GM23338 (cell line): ENCODE measurements at regions not wholly inside any gene's neighbourhood (a gene's known extent, or its start where the extent isn't known, plus 50 kb on each side); places are given as distances from the start of the nearest gene placed in this dataset.

Experiments used
- ATAC-seq: fragments of 200-7000 bp; cut with Tn5 transposase; 3 replicates; pipeline ENCODE4 v1.9.1; 2020
- DNase-seq: peaks from one replicate; pipeline ENCODE4 v3.0.0-alpha.2; 2015; ENCODE audit warnings: low spot score
- H2AFZ ChIP-seq: fragments of 200-600 bp; sonication (generic); 2 replicates; pipeline ENCODE4 v1.8.0; 2016; ENCODE audit warnings: antibody characterized with exemption, mild to moderate bottlenecking, moderate library complexity
- H3F3A ChIP-seq: fragments of 200-600 bp; sonication (generic); replicated peaks from 2 replicates; pipeline ENCODE4 v1.8.0; 2017; ENCODE audit warnings: antibody characterized with exemption, mixed run types, low read depth
- H3K27ac ChIP-seq: fragments of 200-600 bp; sonication (generic); 2 replicates; pipeline ENCODE4 v1.6.1; 2016; ENCODE audit warnings: low read depth
- H3K27me3 ChIP-seq: fragments of 200-600 bp; sonication (generic); 2 replicates; pipeline ENCODE4 v1.8.0; 2016; ENCODE audit warnings: mild to moderate bottlenecking, mixed run types, moderate library complexity; ENCODE audit not compliant: insufficient read depth
- H3K36me3 ChIP-seq: fragments of 200-600 bp; sonication (generic); 2 replicates; pipeline ENCODE4 v1.8.0; 2016; ENCODE audit warnings: mild to moderate bottlenecking; ENCODE audit not compliant: insufficient read depth
- H3K4me1 ChIP-seq: fragments of 200-600 bp; sonication (generic); 2 replicates; pipeline ENCODE4 v1.8.0; 2016; ENCODE audit warnings: mild to moderate bottlenecking, moderate library complexity; ENCODE audit not compliant: insufficient read depth
- H3K4me2 ChIP-seq: fragments of 200-600 bp; sonication (generic); 2 replicates; pipeline ENCODE4 v1.7.1; 2017; ENCODE audit warnings: mixed run types
- H3K4me3 ChIP-seq: fragments of 200-600 bp; sonication (generic); 2 replicates; pipeline ENCODE4 v1.6.1; 2016; ENCODE audit warnings: mixed run types
- H3K79me2 ChIP-seq: fragments of 200-600 bp; sonication (generic); replicated peaks from 2 replicates; pipeline ENCODE4 v1.8.0; 2017; ENCODE audit warnings: mild to moderate bottlenecking; ENCODE audit not compliant: insufficient read depth
- H3K9me2 ChIP-seq: fragments of 200-600 bp; sonication (generic); 2 replicates; pipeline ENCODE4 v1.8.0; 2017; ENCODE audit not compliant: insufficient read depth
- H4K20me1 ChIP-seq: fragments of 200-600 bp; sonication (generic); replicated peaks from 2 replicates; pipeline ENCODE4 v1.8.0; 2017; ENCODE audit warnings: mild to moderate bottlenecking; ENCODE audit not compliant: insufficient read depth
- H3K27ac Mint-ChIP-seq: 2 replicates; pipeline ENCODE4 v1.8.0; 2020; ENCODE audit warnings: inconsistent platforms, mild to moderate bottlenecking, moderate library complexity, mixed read lengths
- H3K27me3 Mint-ChIP-seq: 3 replicates; pipeline ENCODE4 v1.8.0; 2022; ENCODE audit warnings: low read depth, mild to moderate bottlenecking, moderate library complexity, mixed read lengths, inconsistent platforms; ENCODE audit not compliant: insufficient read depth, poor library complexity
- H3K36me3 Mint-ChIP-seq: 3 replicates; pipeline ENCODE4 v1.8.0; 2021; ENCODE audit warnings: low read depth, mild to moderate bottlenecking, inconsistent platforms, moderate library complexity, mixed read lengths
- H3K4me1 Mint-ChIP-seq: 3 replicates; pipeline ENCODE4 v1.8.0; 2020; ENCODE audit warnings: mild to moderate bottlenecking, inconsistent platforms, mixed read lengths
- H3K4me3 Mint-ChIP-seq: 3 replicates; pipeline ENCODE4 v1.8.0; 2021; ENCODE audit warnings: moderate library complexity, mild to moderate bottlenecking, inconsistent platforms, mixed read lengths
- H3K9me3 Mint-ChIP-seq: 3 replicates; pipeline ENCODE4 v1.8.0; 2020; ENCODE audit warnings: moderate library complexity, mild to moderate bottlenecking, inconsistent platforms, mixed read lengths
- EZH2 ChIP-seq: fragments of 200-600 bp; sonication (generic); IDR thresholded peaks from one replicate; pipeline ENCODE4 v1.8.0; 2017; ENCODE audit warnings: antibody characterized with exemption, mild to moderate bottlenecking, low read depth; ENCODE audit not compliant: unreplicated experiment
- EZH2phosphoT487 ChIP-seq: fragments of 200-600 bp; sonication (generic); IDR thresholded peaks from one replicate; pipeline ENCODE4 v1.8.1; 2018; ENCODE audit warnings: antibody characterized with exemption; ENCODE audit not compliant: unreplicated experiment
- JUNB ChIP-seq: IDR thresholded peaks from one replicate; pipeline ENCODE4 v1.6.1; 2016; ENCODE audit warnings: antibody characterized with exemption; ENCODE audit not compliant: unreplicated experiment
- NANOG ChIP-seq: IDR thresholded peaks from 2 replicates; pipeline ENCODE4 v1.6.1; 2016; ENCODE audit warnings: antibody characterized with exemption, borderline replicate concordance
- POLR2AphosphoS5 ChIP-seq: IDR thresholded peaks from 2 replicates; pipeline ENCODE4 v1.6.1; 2016; ENCODE audit warnings: antibody characterized with exemption, low read depth
- STAT1 ChIP-seq: IDR thresholded peaks from one replicate; pipeline ENCODE4 v1.6.1; 2016; ENCODE audit warnings: antibody characterized with exemption; ENCODE audit not compliant: unreplicated experiment
- ZNF114 ChIP-seq: fragments of 250-450 bp; sonication (Bioruptor Pico); IDR thresholded peaks from 2 replicates; pipeline ENCODE4 v1.5.0; 2020; ENCODE audit warnings: mild to moderate bottlenecking, moderate library complexity
- ZNF331 ChIP-seq: fragments of 250-450 bp; sonication (Bioruptor Pico); IDR thresholded peaks from 2 replicates; pipeline ENCODE4 v1.5.0; 2020; ENCODE audit warnings: low read depth, mild to moderate bottlenecking, moderate library complexity
- TF ChIP-seq, protein P1 (sequence below): IDR thresholded peaks from one replicate; pipeline ENCODE4 v1.6.1; 2018; ENCODE audit warnings: antibody characterized with exemption; ENCODE audit not compliant: unreplicated experiment
- TF ChIP-seq, protein P2 (sequence below): IDR thresholded peaks from 2 replicates; pipeline ENCODE4 v1.6.1; 2016; ENCODE audit warnings: antibody characterized with exemption
- TF ChIP-seq, protein P3 (sequence below): fragments of 250-450 bp; sonication (Bioruptor Pico); IDR thresholded peaks from 2 replicates; pipeline ENCODE4 v1.5.0; 2020; ENCODE audit warnings: mild to moderate bottlenecking, moderate library complexity

DNA sequence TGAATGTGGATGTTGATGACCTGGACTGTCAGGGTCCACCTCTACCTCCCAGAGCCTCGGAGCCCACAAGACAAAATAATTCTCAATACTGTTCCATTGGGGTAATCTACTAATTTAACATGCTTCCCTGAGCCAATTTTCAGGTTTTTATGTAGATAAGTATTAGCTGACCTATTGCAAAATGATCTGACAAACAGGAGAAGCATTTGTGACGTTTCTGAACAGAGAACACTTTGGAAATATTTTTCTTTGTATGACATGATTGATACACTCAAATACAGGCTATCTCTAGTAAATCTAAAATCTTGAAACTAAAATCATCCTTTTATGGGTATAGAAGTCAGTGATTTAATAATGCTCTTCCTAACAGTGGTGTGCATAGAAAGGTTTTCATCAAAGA lies 716.6 kb downstream of the KLHL13 start:
- Histone ChIP-seq H3K9me2 (no peaks in the 10 kb centered on the region), H3K27ac (no peak overlapping the region), H3K4me3 (no peak overlapping the region), H2AFZ (no peak overlapping the region), H3K79me2 (no peaks in the 10 kb centered on the region), H3F3A (no peaks in the 10 kb centered on the region), H3K4me2 (no peak overlapping the region), H4K20me1 (no peaks in the 10 kb centered on the region), H3K36me3 (no peaks in the 10 kb centered on the region), H3K4me1 (no peaks in the 10 kb centered on the region), H3K27me3 (no peaks in the 10 kb centered on the region)
- Mint-ChIP-seq H3K36me3 (no peaks in the 10 kb centered on the region), H3K4me3 (no peak overlapping the region), H3K9me3 (peaks cover 2% of the 10 kb centered on the region; the same call in 1 of the 3 replicates), H3K27ac (no peak overlapping the region), H3K27me3 (no peaks in the 10 kb centered on the region), H3K4me1 (no peaks in the 10 kb centered on the region)
- ATAC-seq (no peak), DNase-seq (no peak)
- TF ChIP-seq EZH2phosphoT487 (no peak), NANOG (no peak), STAT1 (no peak), ZNF331 (CRISPR knock-in tag) (no peak), ZNF114 (no peak), POLR2AphosphoS5 (no peak), JUNB (no peak), EZH2 (no peak)
- TF ChIP-seq, protein P1, sequence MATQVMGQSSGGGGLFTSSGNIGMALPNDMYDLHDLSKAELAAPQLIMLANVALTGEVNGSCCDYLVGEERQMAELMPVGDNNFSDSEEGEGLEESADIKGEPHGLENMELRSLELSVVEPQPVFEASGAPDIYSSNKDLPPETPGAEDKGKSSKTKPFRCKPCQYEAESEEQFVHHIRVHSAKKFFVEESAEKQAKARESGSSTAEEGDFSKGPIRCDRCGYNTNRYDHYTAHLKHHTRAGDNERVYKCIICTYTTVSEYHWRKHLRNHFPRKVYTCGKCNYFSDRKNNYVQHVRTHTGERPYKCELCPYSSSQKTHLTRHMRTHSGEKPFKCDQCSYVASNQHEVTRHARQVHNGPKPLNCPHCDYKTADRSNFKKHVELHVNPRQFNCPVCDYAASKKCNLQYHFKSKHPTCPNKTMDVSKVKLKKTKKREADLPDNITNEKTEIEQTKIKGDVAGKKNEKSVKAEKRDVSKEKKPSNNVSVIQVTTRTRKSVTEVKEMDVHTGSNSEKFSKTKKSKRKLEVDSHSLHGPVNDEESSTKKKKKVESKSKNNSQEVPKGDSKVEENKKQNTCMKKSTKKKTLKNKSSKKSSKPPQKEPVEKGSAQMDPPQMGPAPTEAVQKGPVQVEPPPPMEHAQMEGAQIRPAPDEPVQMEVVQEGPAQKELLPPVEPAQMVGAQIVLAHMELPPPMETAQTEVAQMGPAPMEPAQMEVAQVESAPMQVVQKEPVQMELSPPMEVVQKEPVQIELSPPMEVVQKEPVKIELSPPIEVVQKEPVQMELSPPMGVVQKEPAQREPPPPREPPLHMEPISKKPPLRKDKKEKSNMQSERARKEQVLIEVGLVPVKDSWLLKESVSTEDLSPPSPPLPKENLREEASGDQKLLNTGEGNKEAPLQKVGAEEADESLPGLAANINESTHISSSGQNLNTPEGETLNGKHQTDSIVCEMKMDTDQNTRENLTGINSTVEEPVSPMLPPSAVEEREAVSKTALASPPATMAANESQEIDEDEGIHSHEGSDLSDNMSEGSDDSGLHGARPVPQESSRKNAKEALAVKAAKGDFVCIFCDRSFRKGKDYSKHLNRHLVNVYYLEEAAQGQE, result no peak
- TF ChIP-seq, protein P2, sequence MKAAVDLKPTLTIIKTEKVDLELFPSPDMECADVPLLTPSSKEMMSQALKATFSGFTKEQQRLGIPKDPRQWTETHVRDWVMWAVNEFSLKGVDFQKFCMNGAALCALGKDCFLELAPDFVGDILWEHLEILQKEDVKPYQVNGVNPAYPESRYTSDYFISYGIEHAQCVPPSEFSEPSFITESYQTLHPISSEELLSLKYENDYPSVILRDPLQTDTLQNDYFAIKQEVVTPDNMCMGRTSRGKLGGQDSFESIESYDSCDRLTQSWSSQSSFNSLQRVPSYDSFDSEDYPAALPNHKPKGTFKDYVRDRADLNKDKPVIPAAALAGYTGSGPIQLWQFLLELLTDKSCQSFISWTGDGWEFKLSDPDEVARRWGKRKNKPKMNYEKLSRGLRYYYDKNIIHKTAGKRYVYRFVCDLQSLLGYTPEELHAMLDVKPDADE, result no peak
- TF ChIP-seq, protein P3, sequence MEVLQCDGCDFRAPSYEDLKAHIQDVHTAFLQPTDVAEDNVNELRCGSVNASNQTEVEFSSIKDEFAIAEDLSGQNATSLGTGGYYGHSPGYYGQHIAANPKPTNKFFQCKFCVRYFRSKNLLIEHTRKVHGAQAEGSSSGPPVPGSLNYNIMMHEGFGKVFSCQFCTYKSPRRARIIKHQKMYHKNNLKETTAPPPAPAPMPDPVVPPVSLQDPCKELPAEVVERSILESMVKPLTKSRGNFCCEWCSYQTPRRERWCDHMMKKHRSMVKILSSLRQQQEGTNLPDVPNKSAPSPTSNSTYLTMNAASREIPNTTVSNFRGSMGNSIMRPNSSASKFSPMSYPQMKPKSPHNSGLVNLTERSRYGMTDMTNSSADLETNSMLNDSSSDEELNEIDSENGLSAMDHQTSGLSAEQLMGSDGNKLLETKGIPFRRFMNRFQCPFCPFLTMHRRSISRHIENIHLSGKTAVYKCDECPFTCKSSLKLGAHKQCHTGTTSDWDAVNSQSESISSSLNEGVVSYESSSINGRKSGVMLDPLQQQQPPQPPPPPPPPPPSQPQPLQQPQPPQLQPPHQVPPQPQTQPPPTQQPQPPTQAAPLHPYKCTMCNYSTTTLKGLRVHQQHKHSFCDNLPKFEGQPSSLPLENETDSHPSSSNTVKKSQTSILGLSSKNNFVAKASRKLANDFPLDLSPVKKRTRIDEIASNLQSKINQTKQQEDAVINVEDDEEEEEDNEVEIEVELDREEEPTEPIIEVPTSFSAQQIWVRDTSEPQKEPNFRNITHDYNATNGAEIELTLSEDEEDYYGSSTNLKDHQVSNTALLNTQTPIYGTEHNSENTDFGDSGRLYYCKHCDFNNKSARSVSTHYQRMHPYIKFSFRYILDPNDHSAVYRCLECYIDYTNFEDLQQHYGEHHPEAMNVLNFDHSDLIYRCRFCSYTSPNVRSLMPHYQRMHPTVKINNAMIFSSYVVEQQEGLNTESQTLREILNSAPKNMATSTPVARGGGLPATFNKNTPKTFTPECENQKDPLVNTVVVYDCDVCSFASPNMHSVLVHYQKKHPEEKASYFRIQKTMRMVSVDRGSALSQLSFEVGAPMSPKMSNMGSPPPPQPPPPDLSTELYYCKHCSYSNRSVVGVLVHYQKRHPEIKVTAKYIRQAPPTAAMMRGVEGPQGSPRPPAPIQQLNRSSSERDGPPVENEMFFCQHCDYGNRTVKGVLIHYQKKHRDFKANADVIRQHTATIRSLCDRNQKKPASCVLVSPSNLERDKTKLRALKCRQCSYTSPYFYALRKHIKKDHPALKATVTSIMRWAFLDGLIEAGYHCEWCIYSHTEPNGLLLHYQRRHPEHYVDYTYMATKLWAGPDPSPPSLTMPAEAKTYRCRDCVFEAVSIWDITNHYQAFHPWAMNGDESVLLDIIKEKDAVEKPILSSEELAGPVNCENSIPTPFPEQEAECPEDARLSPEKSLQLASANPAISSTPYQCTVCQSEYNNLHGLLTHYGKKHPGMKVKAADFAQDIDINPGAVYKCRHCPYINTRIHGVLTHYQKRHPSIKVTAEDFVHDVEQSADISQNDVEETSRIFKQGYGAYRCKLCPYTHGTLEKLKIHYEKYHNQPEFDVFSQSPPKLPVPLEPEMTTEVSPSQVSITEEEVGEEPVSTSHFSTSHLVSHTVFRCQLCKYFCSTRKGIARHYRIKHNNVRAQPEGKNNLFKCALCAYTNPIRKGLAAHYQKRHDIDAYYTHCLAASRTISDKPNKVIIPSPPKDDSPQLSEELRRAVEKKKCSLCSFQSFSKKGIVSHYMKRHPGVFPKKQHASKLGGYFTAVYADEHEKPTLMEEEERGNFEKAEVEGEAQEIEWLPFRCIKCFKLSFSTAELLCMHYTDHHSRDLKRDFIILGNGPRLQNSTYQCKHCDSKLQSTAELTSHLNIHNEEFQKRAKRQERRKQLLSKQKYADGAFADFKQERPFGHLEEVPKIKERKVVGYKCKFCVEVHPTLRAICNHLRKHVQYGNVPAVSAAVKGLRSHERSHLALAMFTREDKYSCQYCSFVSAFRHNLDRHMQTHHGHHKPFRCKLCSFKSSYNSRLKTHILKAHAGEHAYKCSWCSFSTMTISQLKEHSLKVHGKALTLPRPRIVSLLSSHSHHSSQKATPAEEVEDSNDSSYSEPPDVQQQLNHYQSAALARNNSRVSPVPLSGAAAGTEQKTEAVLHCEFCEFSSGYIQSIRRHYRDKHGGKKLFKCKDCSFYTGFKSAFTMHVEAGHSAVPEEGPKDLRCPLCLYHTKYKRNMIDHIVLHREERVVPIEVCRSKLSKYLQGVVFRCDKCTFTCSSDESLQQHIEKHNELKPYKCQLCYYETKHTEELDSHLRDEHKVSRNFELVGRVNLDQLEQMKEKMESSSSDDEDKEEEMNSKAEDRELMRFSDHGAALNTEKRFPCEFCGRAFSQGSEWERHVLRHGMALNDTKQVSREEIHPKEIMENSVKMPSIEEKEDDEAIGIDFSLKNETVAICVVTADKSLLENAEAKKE (CRISPR knock-in tag), result no peak
